Fibroblast of mammary gland (primary cell): ENCODE measurements at regions not wholly inside any gene's neighbourhood (a gene's known extent, or its start where the extent isn't known, plus 50 kb on each side); places are given as distances from the start of the nearest gene placed in this dataset.

ENCODE experiments used
- DNase-seq: peaks from one replicate; pipeline ENCODE4 v3.0.0-alpha.2; 2010; ENCODE audit warnings: low read depth
- H3K4me3 ChIP-seq: 2 replicates; pipeline ENCODE4 v1.5.1; 2011; ENCODE audit warnings: low read depth, mild to moderate bottlenecking, low read length, moderate library complexity; ENCODE audit not compliant: control insufficient read depth
- TF ChIP-seq, protein P1 (sequence below): conservative IDR thresholded peaks from 2 replicates; pipeline ENCODE4 v1.5.1; 2011; ENCODE audit warnings: low read depth, low read length, inconsistent platforms; ENCODE audit not compliant: control insufficient read depth, insufficient read depth

DNA sequence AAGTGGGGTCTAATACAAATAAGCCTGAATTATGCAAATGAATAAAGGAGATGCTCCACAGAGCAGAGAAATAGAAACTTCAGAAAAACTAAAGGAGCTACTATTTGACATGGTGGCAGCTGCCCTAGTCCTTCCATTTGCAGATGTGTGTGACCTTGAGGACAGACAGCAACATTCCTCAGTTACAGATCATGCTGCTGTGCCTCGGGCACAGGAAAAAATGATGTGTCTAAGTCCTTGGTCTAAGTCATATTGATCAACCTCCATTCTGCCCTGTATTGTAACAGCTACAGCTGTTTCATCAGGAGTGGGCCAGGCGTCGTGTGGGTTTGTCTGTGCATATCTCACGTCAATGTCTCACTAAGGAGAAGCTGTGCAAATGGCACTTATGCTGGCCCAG is 710.4 kb downstream of the TNS3 start:
- no peak for DNase-seq
- H3K4me3 ChIP-seq, result no peak overlapping the region
- TF ChIP-seq, protein P1, sequence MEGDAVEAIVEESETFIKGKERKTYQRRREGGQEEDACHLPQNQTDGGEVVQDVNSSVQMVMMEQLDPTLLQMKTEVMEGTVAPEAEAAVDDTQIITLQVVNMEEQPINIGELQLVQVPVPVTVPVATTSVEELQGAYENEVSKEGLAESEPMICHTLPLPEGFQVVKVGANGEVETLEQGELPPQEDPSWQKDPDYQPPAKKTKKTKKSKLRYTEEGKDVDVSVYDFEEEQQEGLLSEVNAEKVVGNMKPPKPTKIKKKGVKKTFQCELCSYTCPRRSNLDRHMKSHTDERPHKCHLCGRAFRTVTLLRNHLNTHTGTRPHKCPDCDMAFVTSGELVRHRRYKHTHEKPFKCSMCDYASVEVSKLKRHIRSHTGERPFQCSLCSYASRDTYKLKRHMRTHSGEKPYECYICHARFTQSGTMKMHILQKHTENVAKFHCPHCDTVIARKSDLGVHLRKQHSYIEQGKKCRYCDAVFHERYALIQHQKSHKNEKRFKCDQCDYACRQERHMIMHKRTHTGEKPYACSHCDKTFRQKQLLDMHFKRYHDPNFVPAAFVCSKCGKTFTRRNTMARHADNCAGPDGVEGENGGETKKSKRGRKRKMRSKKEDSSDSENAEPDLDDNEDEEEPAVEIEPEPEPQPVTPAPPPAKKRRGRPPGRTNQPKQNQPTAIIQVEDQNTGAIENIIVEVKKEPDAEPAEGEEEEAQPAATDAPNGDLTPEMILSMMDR, result no peak

DNA sequence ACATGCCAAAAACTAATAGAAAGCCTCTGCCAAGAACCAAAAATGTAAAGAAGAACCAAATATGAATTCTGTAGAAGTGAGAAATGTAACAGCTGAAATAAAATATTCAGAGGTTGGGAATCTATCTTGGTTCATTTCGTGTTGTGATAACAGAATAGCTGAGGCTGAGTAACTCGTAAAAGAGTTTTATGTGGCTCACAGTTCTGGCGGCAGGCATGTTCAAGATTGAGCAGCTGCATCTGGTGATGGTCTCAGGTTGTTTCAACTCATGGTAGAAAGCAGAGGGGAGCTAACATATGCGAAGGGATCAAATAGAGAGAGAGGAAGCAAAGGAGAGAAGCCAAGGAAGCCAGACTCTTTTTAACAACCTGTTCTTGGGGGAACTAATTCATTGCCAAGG is 717.2 kb downstream of the TNS3 start:
- TF ChIP-seq, protein P1, result no peak
- H3K4me3 ChIP-seq, result no peak overlapping the region
- no peak for DNase-seq

DNA sequence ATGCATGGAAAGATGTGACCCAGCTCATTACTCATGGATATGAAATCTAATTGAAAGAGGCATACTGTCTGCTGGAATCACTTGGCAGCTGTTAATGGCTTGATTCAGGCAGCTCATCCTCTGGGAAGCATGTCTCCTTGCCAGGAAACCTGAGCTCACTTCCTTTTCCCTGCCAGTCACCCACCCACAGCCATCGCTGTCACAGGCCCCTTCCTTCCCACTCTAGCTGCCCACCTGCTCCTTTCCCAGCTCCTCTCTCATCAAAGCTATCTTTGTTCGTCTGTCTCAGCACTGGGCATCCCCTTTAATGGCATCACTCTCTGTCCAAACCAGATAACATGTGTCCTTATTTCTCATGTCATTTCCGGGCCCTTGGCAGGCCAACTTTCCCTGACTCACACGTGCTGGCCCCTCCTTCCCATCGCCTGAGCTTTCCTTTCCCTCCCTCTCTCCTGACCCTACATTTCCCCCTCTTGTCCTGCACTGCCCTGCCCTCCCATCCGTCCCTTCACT is 721.9 kb downstream of the TNS3 start:
- TF ChIP-seq, protein P1, result no peak
- no peak overlapping the region for H3K4me3 ChIP-seq
- DNase-seq, result peak; percentile 94

DNA sequence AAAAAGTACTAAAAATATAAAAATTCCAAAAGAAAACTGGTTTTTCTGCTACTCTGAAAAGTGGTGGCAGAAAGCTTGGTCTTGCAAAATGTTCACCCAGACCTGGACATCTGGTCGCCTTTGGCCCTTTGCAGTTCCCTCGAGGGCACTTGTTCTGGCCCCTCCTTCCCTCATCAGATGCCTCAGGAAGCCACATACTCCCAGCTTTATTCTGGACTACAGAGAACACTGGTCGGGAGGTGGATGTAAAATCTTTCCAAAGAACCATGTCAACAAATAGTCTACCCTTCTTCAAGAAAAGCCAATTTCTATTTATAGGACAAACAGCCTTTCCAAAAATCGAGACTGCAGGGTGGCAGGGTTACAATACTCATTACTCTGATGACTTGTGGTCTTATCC is 726.1 kb downstream of the TNS3 start:
- peak; percentile 37 for DNase-seq
- TF ChIP-seq, protein P1, result no peak
- H3K4me3 ChIP-seq, result no peak overlapping the region

DNA sequence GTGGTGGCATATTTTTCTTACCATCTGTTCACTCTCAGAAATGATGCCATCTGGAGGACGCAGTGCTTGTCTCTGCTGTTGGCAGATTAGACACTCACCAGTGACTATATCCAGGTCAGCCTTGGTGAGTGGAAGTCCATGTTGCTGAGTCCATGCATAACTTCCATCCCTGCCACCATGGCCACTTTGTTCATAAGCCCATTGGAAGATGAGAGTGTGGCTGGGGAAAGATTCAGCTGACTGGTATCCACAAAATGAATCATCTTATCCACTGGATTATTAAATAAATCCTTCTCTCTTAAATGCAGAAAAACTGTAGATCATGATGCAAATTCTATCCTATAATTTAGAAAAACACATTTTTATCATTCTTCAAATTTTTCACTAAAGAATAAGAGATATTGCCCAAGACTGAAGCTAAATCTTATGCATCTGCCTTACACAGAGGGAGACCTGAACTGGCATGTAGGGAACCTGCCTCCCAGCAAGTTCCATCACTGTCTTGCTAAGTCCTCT is 726.9 kb downstream of the TNS3 start:
- peak; percentile 67 for DNase-seq
- TF ChIP-seq, protein P1, result no peak
- H3K4me3 ChIP-seq, result no peak overlapping the region

DNA sequence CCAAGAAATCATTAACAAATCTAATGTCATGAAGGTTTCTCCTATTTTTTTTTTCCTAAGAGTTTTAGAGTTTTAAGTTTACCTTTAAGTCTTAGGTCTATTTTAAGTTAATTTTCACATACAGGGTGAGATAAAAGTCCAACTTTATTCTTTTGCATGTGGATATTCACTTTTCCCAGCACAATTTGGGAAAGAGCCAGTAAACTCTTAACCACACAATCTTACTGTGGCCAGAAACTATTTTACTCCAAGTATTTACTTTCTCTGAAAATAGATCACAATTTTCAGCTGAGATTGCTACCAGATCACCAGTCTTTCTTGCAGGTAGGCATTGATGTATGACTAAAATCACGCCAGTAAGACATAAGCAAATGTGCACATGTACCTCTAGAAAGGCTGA is 728.5 kb downstream of the TNS3 start:
- TF ChIP-seq, protein P1, result no peak
- no peak for DNase-seq
- no peak overlapping the region for H3K4me3 ChIP-seq

DNA sequence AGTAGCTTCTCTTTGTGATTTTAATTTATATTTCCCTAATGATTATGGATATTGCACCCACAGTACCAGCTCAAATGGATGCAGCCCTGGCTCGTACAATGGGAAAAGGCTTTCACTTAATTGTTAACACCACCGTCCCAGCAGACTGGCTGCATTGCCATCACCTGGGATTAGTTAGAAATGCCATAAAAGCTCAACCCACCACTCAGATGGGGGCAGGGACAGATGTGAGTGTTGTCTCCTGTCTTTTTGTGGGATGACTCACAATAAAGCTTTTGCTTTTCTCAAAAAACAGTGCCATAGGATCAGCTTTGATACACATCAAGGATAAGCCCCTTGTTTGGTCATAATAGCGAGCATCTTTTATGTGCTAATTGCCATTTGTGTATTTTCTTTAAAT is 729.1 kb downstream of the TNS3 start:
- DNase-seq, result no peak
- no peak overlapping the region for H3K4me3 ChIP-seq
- TF ChIP-seq, protein P1, result no peak
